Activated naive CD4-positive, alpha-beta T cell treated with anti-CD3 and anti-CD28 coated beads, Interleukin-2, amount 50 U/mL, for 24 hours (primary cell): ENCODE measurements at regions not wholly inside any gene's neighbourhood (a gene's known extent, or its start where the extent isn't known, plus 50 kb on each side); places are given as distances from the start of the nearest gene placed in this dataset.

ENCODE experiments used
- H3K27ac Mint-ChIP-seq: one replicate; pipeline ENCODE4 v1.8.0; 2021; ENCODE audit warnings: mild to moderate bottlenecking, mixed read lengths
- H3K27me3 Mint-ChIP-seq: one replicate; pipeline ENCODE4 v1.8.0; 2021; ENCODE audit warnings: mixed read lengths
- H3K36me3 Mint-ChIP-seq: one replicate; pipeline ENCODE4 v1.8.0; 2021; ENCODE audit warnings: mixed read lengths
- H3K4me1 Mint-ChIP-seq: one replicate; pipeline ENCODE4 v1.8.0; 2021; ENCODE audit warnings: mixed read lengths
- H3K4me3 Mint-ChIP-seq: one replicate; pipeline ENCODE4 v1.8.0; 2021; ENCODE audit warnings: mild to moderate bottlenecking, mixed read lengths
- H3K9me3 Mint-ChIP-seq: one replicate; pipeline ENCODE4 v1.8.0; 2021; ENCODE audit warnings: mixed read lengths

GRCh38 chr10:128875956-128876736, 590.9 kb upstream of the MGMT start:
- Mint-ChIP-seq H3K36me3 (no peaks in the 10 kb centered on the region), H3K27ac (no peak overlapping the region), H3K4me1 (no peaks in the 10 kb centered on the region), H3K4me3 (no peak overlapping the region), H3K27me3 (peaks cover 1% of the 10 kb centered on the region), H3K9me3 (no peaks in the 10 kb centered on the region)

DNA sequence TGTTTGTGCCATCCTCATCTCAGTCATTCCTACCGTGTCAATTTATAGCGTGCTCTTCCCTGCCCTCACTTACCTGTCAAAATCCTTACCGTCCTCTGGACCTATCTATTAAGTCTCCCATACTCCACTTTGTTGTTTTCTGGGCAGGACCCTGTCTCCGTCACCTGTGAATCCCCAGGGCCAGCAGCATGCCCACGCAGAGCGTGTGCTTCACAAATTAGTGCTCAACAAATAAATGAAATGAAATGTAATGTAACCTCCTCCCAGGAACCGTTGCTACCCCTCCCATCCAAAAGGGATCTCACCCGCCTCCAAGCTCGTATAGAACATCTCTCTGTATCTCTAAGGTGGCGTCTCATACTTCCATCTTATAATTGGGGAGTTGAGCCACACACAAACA, 589.9 kb upstream of the MGMT start:
- Mint-ChIP-seq H3K9me3 (no peaks in the 10 kb centered on the region), H3K36me3 (no peaks in the 10 kb centered on the region), H3K4me3 (no peak overlapping the region), H3K27ac (no peak overlapping the region), H3K4me1 (no peaks in the 10 kb centered on the region), H3K27me3 (peaks cover 1% of the 10 kb centered on the region)

- no peaks in the 10 kb centered on the region for H3K4me1 Mint-ChIP-seq
- H3K27ac Mint-ChIP-seq: no peak overlapping the region
- peaks cover 1% of the 10 kb centered on the region for H3K27me3 Mint-ChIP-seq
- no peak overlapping the region for H3K4me3 Mint-ChIP-seq
- no peaks in the 10 kb centered on the region for H3K36me3 Mint-ChIP-seq
- H3K9me3 Mint-ChIP-seq: no peaks in the 10 kb centered on the region
These were observed 589.1 kb upstream of the MGMT start for GRCh38 chr10:128877936-128878335.

DNA sequence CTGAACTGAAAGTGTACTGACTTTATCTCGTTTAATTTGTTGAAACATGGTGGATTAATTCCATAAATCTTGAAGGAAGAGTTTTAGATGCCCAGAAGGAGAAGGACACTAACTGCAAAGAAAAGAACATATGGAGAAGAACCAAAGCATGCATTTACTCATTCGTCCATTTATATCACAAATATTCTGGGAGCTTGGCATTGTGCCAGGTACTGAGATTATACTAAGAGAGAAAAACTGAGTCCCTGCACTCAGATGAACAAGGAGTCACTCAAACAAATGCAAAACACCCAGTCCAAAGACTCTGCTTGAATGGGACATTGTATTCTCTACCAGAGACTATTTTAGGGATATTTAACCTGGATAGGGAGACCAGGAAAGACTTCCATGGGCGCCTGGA, 588.0 kb upstream of the MGMT start:
- Mint-ChIP-seq H3K4me1 (no peaks in the 10 kb centered on the region), H3K4me3 (no peak overlapping the region), H3K36me3 (no peaks in the 10 kb centered on the region), H3K27me3 (peaks cover 1% of the 10 kb centered on the region), H3K27ac (no peak overlapping the region), H3K9me3 (no peaks in the 10 kb centered on the region)

DNA sequence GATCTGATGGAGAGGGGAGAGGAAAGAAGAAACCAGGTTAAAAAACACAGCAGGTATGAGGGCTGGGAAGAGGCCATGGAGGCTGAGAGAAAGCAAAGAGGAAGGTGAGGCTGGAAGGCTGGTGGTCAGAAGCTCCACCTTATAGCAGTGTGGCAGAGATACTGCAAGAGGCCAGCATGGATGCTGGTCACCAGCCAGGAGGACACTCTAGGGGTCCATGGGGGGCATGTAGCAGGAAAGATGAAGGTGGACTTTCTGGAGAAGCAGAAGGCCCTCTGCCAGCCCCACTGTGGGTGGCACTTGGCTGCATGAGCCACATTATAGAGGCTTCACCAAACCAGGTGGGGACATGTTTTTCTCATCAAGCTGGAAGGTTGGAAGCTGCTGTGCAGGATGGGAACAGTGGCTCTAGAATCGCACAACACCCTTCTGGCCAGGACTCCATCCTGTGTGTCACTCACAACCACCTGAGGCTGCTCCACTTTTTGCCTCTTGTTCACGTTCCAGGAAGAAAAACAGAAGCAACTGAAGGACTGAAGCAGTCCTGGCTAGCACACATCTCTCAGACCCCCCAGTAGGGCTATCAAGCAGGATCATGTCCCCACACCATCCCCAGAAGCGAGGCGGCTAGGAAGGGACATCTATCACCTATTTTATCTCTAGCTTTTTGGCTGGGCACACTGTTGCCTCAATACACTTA, 587.5 kb upstream of the MGMT start:
- no peaks in the 10 kb centered on the region for H3K36me3 Mint-ChIP-seq
- no peaks in the 10 kb centered on the region for H3K9me3 Mint-ChIP-seq
- H3K27me3 Mint-ChIP-seq: peaks cover 1% of the 10 kb centered on the region
- no peak overlapping the region for H3K27ac Mint-ChIP-seq
- H3K4me3 Mint-ChIP-seq: no peak overlapping the region
- H3K4me1 Mint-ChIP-seq: no peaks in the 10 kb centered on the region

GRCh38 chr10:128880159-128880725, 586.8 kb upstream of the MGMT start:
- no peaks in the 10 kb centered on the region for H3K9me3 Mint-ChIP-seq
- no peaks in the 10 kb centered on the region for H3K4me1 Mint-ChIP-seq
- H3K27me3 Mint-ChIP-seq: no peaks in the 10 kb centered on the region
- no peaks in the 10 kb centered on the region for H3K36me3 Mint-ChIP-seq
- no peak overlapping the region for H3K27ac Mint-ChIP-seq
- H3K4me3 Mint-ChIP-seq: no peak overlapping the region

DNA sequence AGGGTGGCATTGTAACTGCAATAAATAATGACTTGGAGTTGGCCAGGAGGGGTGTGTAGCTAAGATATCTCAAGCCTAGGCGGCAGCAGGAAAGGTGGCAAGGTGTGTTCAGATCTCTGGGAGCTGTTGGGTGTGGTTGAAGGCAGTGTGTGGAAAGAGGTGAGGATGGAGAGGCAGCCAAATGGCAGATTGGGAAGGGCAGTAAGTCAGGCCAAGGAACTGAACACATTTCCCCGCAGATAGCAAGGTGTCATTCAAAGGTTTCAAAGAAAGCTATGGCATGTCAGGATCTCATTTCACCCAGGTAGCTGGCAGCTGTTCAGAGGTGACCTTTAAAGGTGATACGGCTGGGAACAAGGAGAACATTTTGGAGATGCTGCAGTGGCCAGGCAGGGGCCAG, 586.0 kb upstream of the MGMT start:
- Mint-ChIP-seq H3K27me3 (no peaks in the 10 kb centered on the region), H3K4me3 (no peak overlapping the region), H3K36me3 (no peaks in the 10 kb centered on the region), H3K27ac (no peak overlapping the region), H3K9me3 (no peaks in the 10 kb centered on the region), H3K4me1 (no peaks in the 10 kb centered on the region)

- H3K27ac Mint-ChIP-seq: no peak overlapping the region
- no peaks in the 10 kb centered on the region for H3K27me3 Mint-ChIP-seq
- H3K4me1 Mint-ChIP-seq: no peaks in the 10 kb centered on the region
- no peaks in the 10 kb centered on the region for H3K36me3 Mint-ChIP-seq
- no peak overlapping the region for H3K4me3 Mint-ChIP-seq
- H3K9me3 Mint-ChIP-seq: peaks cover 3% of the 10 kb centered on the region
These were observed 583.6 kb upstream of the MGMT start for GRCh38 chr10:128883231-128884032.

DNA sequence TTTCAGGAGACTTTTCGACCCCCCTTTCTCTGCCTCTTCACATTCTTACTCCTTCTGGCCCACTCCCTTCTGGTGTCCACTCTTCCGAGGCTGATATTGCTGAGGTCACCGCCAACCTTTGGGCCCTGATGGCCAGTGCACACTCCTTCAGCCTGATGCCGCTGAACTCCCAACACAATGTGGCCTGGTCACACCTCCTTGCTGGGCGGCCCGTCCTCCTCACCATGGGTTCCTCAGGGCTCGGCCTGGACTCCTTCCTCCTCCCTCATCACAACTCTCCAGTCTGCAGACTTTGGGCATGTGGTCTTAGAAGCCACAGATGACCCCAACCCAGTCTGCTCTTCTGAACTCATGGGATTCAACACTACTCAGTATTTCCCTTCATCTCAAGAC, 583.0 kb upstream of the MGMT start:
- Mint-ChIP-seq H3K36me3 (no peaks in the 10 kb centered on the region), H3K27me3 (no peaks in the 10 kb centered on the region), H3K4me1 (no peaks in the 10 kb centered on the region), H3K9me3 (peaks cover 8% of the 10 kb centered on the region), H3K27ac (no peak overlapping the region), H3K4me3 (no peak overlapping the region)

DNA sequence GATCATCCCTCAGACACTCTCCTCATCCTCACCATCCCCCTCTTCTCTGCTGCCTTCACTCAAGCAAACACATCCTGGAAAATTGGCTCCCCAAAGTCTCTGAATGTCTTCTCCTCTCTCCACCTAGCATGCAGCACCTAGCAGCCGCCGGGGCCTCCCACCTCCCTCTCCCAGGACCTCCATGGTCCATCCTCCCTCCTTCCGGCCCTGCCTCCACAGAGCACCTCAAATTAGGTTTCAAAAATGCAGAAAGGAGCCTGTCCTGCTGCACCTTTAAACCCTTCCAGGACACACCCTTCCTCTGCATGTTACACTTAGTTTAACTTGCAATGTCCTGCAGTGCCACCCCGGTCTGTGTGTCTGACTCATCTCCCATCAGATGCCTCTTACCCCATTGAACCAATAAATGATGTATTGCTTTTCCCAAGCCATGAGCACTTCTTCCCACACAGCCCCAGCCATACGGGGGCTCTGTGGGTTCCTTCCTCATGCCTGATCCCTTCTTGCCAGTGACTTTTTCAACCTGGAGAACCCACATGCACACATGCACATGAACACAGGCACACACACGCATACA, 582.5 kb upstream of the MGMT start:
- no peaks in the 10 kb centered on the region for H3K27me3 Mint-ChIP-seq
- no peak overlapping the region for H3K27ac Mint-ChIP-seq
- no peak overlapping the region for H3K4me3 Mint-ChIP-seq
- peaks cover 8% of the 10 kb centered on the region for H3K9me3 Mint-ChIP-seq
- no peaks in the 10 kb centered on the region for H3K4me1 Mint-ChIP-seq
- no peaks in the 10 kb centered on the region for H3K36me3 Mint-ChIP-seq

DNA sequence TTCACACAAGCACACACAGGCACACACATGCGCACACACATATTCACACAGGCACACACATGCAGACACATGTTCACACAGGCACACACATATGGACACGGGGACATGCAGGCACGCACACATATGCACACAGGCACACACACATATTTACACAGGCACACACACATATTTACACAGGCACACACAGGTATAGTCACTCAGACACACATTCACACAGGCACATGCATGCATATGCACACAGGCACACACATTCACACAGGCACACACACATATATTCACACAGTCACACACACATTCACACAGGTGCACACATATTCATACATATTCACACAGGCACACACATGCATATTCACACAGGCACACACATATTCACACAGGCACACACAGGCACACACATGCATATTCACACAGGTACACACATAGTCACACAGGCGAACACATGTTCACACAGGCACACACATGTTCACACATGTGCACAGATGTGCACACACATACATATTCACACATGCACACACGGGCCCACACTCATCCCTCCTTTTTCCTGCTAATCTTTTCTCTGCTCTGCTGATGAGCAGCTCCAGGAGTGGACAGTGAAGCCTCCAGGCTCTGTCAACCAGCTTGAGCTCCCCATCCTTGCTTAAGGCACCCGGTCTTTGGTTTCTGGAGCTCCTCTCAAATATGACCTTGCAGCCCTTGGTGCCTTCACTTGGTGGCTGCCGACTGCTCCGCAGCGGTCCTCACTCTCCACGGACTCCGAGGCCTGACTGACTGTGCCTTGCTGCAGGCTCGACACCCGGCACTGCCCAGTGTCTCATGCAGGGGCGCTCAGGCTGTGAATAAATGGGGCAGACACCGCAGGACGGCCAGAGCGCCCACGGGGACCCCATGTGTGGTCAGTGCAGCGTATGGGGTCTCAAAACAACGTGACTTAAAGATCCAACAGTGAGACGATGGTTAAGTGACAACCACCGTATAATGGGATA, 581.2 kb upstream of the MGMT start:
- Mint-ChIP-seq H3K4me3 (no peak overlapping the region), H3K9me3 (peaks cover 8% of the 10 kb centered on the region), H3K27ac (no peak overlapping the region), H3K36me3 (no peaks in the 10 kb centered on the region), H3K4me1 (no peaks in the 10 kb centered on the region), H3K27me3 (no peaks in the 10 kb centered on the region)

GRCh38 chr10:128887856-128888255, 579.2 kb upstream of the MGMT start:
- H3K9me3 Mint-ChIP-seq: peaks cover 8% of the 10 kb centered on the region
- no peaks in the 10 kb centered on the region for H3K27me3 Mint-ChIP-seq
- H3K4me3 Mint-ChIP-seq: no peak overlapping the region

DNA sequence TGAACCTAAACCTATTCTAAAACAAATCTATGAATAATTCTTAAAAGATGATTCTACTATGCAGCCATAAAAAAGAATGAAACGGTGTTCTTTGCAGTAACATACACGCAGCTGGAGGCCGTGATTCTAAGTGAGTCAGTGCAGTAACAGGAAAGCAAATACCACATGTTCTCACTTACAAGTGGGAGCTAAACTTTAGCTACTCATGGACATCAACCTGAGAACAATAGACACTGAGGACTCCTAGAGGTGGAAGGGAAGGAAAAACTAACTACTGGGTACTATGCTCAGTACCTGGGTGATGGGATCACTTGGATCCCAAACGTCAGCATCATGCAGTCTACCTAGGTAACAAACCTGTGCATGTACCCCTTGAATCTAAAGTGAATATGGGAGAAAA, 575.0 kb upstream of the MGMT start:
- no peak overlapping the region for H3K4me3 Mint-ChIP-seq
- H3K4me1 Mint-ChIP-seq: no peaks in the 10 kb centered on the region
- no peak overlapping the region for H3K27ac Mint-ChIP-seq
- no peaks in the 10 kb centered on the region for H3K36me3 Mint-ChIP-seq
- peaks cover 8% of the 10 kb centered on the region for H3K9me3 Mint-ChIP-seq
- H3K27me3 Mint-ChIP-seq: no peaks in the 10 kb centered on the region

More at GRCh38 chr10:128887856-128888255, 579.2 kb upstream of the MGMT start:
- no peaks in the 10 kb centered on the region for H3K36me3 Mint-ChIP-seq
- H3K27ac Mint-ChIP-seq: no peak overlapping the region
- H3K4me1 Mint-ChIP-seq: no peaks in the 10 kb centered on the region

DNA sequence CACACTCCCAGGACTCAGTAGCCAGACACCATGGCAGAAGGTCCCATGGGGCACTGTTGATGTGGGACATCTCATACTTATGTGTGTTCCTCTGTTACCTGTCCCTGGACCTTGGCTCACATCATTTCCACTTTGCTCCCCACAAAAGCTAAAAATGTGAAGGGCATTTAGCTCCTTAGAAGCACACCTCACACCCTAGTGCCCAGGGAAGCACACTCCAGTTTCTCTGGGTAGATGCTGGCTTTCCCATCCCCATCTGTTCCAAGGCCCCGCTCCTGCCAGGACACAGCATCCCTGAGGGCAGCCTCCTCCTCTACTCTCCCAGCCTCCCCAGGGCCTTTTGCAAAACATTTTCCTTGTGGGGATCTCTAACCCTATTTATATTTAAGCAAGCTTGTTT, 572.4 kb upstream of the MGMT start:
- Mint-ChIP-seq H3K4me1 (no peaks in the 10 kb centered on the region), H3K4me3 (no peak overlapping the region), H3K27me3 (no peaks in the 10 kb centered on the region), H3K9me3 (no peaks in the 10 kb centered on the region), H3K27ac (no peak overlapping the region), H3K36me3 (no peaks in the 10 kb centered on the region)
